OCI-LY3 (cell line): ENCODE measurements at regions not wholly inside any gene's neighbourhood (a gene's known extent, or its start where the extent isn't known, plus 50 kb on each side); places are given as distances from the start of the nearest gene placed in this dataset.

Source experiments
- H2AFZ ChIP-seq: fragments of 200-600, 300-600 bp; shearing (Covaris generic); 2 replicates; pipeline ENCODE4 v1.6.0; 2014; ENCODE audit warnings: antibody characterized with exemption, low read depth, low read length
- H3K27ac ChIP-seq: fragments of 200-600, 300-600 bp; sonication (generic); 2 replicates; pipeline ENCODE4 v1.5.1; 2014; ENCODE audit warnings: mild to moderate bottlenecking, low read length, moderate library complexity, mixed read lengths
- H3K27me3 ChIP-seq: fragments of 200-600, 300-600 bp; sonication (generic); 2 replicates; pipeline ENCODE4 v1.6.1; 2014; ENCODE audit warnings: low read depth, low read length, mixed read lengths
- H3K36me3 ChIP-seq: fragments of 200-600, 300-600 bp; sonication (generic); replicated peaks from 2 replicates; pipeline ENCODE3; 2014; ENCODE audit warnings: low read depth, low read length, mixed read lengths
- H3K4me1 ChIP-seq: fragments of 300-600, 200-600 bp; sonication (generic); 2 replicates; pipeline ENCODE4 v1.6.1; 2014; ENCODE audit warnings: low read length, mixed read lengths
- H3K4me2 ChIP-seq: fragments of 200-600, 300-600 bp; sonication (generic); 2 replicates; pipeline ENCODE4 v1.6.1; 2014; ENCODE audit warnings: low read length, mixed read lengths
- H3K4me3 ChIP-seq: fragments of 300-600, 200-600 bp; sonication (generic); 2 replicates; pipeline ENCODE4 v1.5.1; 2014; ENCODE audit warnings: antibody characterized with exemption, mild to moderate bottlenecking, low read length, moderate library complexity
- H3K79me2 ChIP-seq: fragments of 300-600, 200-600 bp; shearing (Covaris generic); 2 replicates; pipeline ENCODE4 v1.6.1; 2014; ENCODE audit warnings: mild to moderate bottlenecking, low read length, mixed read lengths
- H3K9ac ChIP-seq: fragments of 300-600, 200-600 bp; shearing (Covaris generic); 2 replicates; pipeline ENCODE4 v1.6.0; 2014; ENCODE audit warnings: mild to moderate bottlenecking, low read length, moderate library complexity
- H3K9me3 ChIP-seq: fragments of 200-600, 300-600 bp; shearing (Covaris generic); 2 replicates; pipeline ENCODE4 v1.6.1; 2014; ENCODE audit warnings: low read length, mixed read lengths; ENCODE audit not compliant: insufficient read depth
- H4K20me1 ChIP-seq: fragments of 200-600, 300-600 bp; sonication (generic); 2 replicates; pipeline ENCODE4 v1.6.1; 2016; ENCODE audit warnings: low read length, mixed read lengths; ENCODE audit not compliant: insufficient read depth
- CTCF ChIP-seq: fragments of 200-600, 300-600 bp; sonication (generic); IDR thresholded peaks from 2 replicates; pipeline ENCODE4 v1.5.1; 2014; ENCODE audit warnings: antibody characterized with exemption, low read length, low read depth
- EZH2phosphoT487 ChIP-seq: fragments of 200-600 bp; shearing (Covaris generic); IDR thresholded peaks from 2 replicates; pipeline ENCODE4 v1.6.1; 2018; ENCODE audit warnings: antibody characterized with exemption, mixed run types, low read depth

GRCh38 chr3:65172209-65172608 lies 484.4 kb upstream of the ADAMTS9 start:
- Histone ChIP-seq H3K27ac (no peak overlapping the region), H3K4me2 (no peak overlapping the region), H4K20me1 (no peaks in the 10 kb centered on the region), H3K27me3 (no peaks in the 10 kb centered on the region), H3K4me1 (no peaks in the 10 kb centered on the region), H3K4me3 (no peak overlapping the region), H3K36me3 (no peaks in the 10 kb centered on the region), H3K79me2 (no peaks in the 10 kb centered on the region), H3K9me3 (no peaks in the 10 kb centered on the region), H2AFZ (no peak overlapping the region), H3K9ac (no peak overlapping the region)
- TF ChIP-seq CTCF (no peak), EZH2phosphoT487 (no peak)

- H3K9ac ChIP-seq = no peak overlapping the region
- TF ChIP-seq EZH2phosphoT487 = no peak
- TF ChIP-seq CTCF = peak; percentile 30
- H4K20me1 ChIP-seq = no peaks in the 10 kb centered on the region
- no peaks in the 10 kb centered on the region for H3K79me2 ChIP-seq
- H3K36me3 ChIP-seq = no peaks in the 10 kb centered on the region
- H3K4me3 ChIP-seq = no peak overlapping the region
- no peak overlapping the region for H3K27ac ChIP-seq
- H3K4me2 ChIP-seq = no peak overlapping the region
- no peaks in the 10 kb centered on the region for H3K9me3 ChIP-seq
- H3K27me3 ChIP-seq = no peaks in the 10 kb centered on the region
- no peak overlapping the region for H2AFZ ChIP-seq
- no peaks in the 10 kb centered on the region for H3K4me1 ChIP-seq
These were observed 482.7 kb upstream of the ADAMTS9 start for GRCh38 chr3:65170390-65171042.

GRCh38 chr3:65169961-65170360 lies 482.2 kb upstream of the ADAMTS9 start:
- no peak for TF ChIP-seq EZH2phosphoT487
- no peak for TF ChIP-seq CTCF
- Histone ChIP-seq H4K20me1 (no peaks in the 10 kb centered on the region), H3K9me3 (no peaks in the 10 kb centered on the region), H3K4me2 (no peak overlapping the region), H3K9ac (no peak overlapping the region), H3K27me3 (no peaks in the 10 kb centered on the region), H3K79me2 (no peaks in the 10 kb centered on the region), H3K36me3 (no peaks in the 10 kb centered on the region), H3K4me3 (no peak overlapping the region), H3K4me1 (no peaks in the 10 kb centered on the region), H2AFZ (no peak overlapping the region), H3K27ac (no peak overlapping the region)

- no peaks in the 10 kb centered on the region for H3K27me3 ChIP-seq
- H3K4me2 ChIP-seq = no peak overlapping the region
- no peak overlapping the region for H3K9ac ChIP-seq
- no peaks in the 10 kb centered on the region for H3K4me1 ChIP-seq
- no peak overlapping the region for H2AFZ ChIP-seq
- H3K79me2 ChIP-seq = no peaks in the 10 kb centered on the region
- H3K4me3 ChIP-seq = no peak overlapping the region
- H3K27ac ChIP-seq = no peak overlapping the region
- TF ChIP-seq EZH2phosphoT487 (no peak), CTCF (no peak)
- H3K9me3 ChIP-seq = no peaks in the 10 kb centered on the region
- H4K20me1 ChIP-seq = no peaks in the 10 kb centered on the region
- H3K36me3 ChIP-seq = no peaks in the 10 kb centered on the region
These were observed 480.7 kb upstream of the ADAMTS9 start for GRCh38 chr3:65168547-65168946.
